ENCODE measurements at regions not wholly inside any gene's neighbourhood (a gene's known extent, or its start where the extent isn't known, plus 50 kb on each side); places are given as distances from the start of the nearest gene placed in this dataset.
A peak's percentile ranks its signal among the peaks of the same experiment; 100 is the strongest.

- no peak for DNase-seq
Observed at GRCh38 chr5:61744690-61745619, 412.9 kb downstream of the ZSWIM6 start.

GRCh38 chr5:61746831-61747575, 414.9 kb downstream of the ZSWIM6 start:
- DNase-seq, result no peak

GRCh38 chr5:61748121-61748520, 416.1 kb downstream of the ZSWIM6 start:
- DNase-seq, result no peak

GRCh38 chr5:61748651-61749050, 416.6 kb downstream of the ZSWIM6 start:
- no peak for DNase-seq

- no peak for DNase-seq
Observed at GRCh38 chr5:61752588-61752987, 420.5 kb downstream of the ZSWIM6 start.

- DNase-seq, result no peak
Observed at GRCh38 chr5:61754792-61755191, 422.7 kb downstream of the ZSWIM6 start.

GRCh38 chr5:61755726-61756222, 423.7 kb downstream of the ZSWIM6 start:
- no peak for DNase-seq

- DNase-seq, result no peak
Observed at GRCh38 chr5:61758711-61759110, 426.7 kb downstream of the ZSWIM6 start.

- no peak for DNase-seq
Observed at GRCh38 chr5:61765471-61765870, 433.4 kb downstream of the ZSWIM6 start.

GRCh38 chr5:61766141-61766540, 434.1 kb downstream of the ZSWIM6 start:
- no peak for DNase-seq

GRCh38 chr5:61767231-61768080, 435.4 kb downstream of the ZSWIM6 start:
- no peak for DNase-seq

GRCh38 chr5:61768692-61769281, 436.7 kb downstream of the ZSWIM6 start:
- peak; percentile 11 to 29 for DNase-seq

GRCh38 chr5:61771062-61771461, 439.0 kb downstream of the ZSWIM6 start:
- DNase-seq, result no peak

GRCh38 chr5:61771808-61772207, 439.8 kb downstream of the ZSWIM6 start:
- no peak for DNase-seq

GRCh38 chr5:61775901-61776300, 443.8 kb downstream of the ZSWIM6 start:
- DNase-seq, result no peak

GRCh38 chr5:61777292-61777691, 445.2 kb downstream of the ZSWIM6 start:
- no peak for DNase-seq

GRCh38 chr5:61779743-61780142, 447.7 kb downstream of the ZSWIM6 start:
- no peak for DNase-seq

- DNase-seq, result no peak
Observed at GRCh38 chr5:61783481-61783880, 451.4 kb downstream of the ZSWIM6 start.

- DNase-seq, result no peak
Observed at GRCh38 chr5:61784341-61784740, 452.3 kb downstream of the ZSWIM6 start.

- no peak for DNase-seq
Observed at GRCh38 chr5:61788548-61788947, 456.5 kb downstream of the ZSWIM6 start.

GRCh38 chr5:61790007-61790406, 457.9 kb downstream of the ZSWIM6 start:
- no peak for DNase-seq

GRCh38 chr5:61790678-61791077, 458.6 kb downstream of the ZSWIM6 start:
- DNase-seq, result no peak

All from NCI-H1930 (cell line).